Right lobe of liver (tissue), 6 donors: ENCODE measurements at regions not wholly inside any gene's neighbourhood (a gene's known extent, or its start where the extent isn't known, plus 50 kb on each side); places are given as distances from the start of the nearest gene placed in this dataset.

Experiments
- ATAC-seq, 4 donors: fragments of 200-7000 bp; cut with Tn5 transposase; one replicate each; pipeline ENCODE4 v1.9.1; 2020; ENCODE audit warnings: mild to moderate bottlenecking in 4 of 4, moderate library complexity in 4 of 4
- DNase-seq, 3 donors: peaks; one replicate each; pipeline ENCODE4 v3.0.0-alpha.2; 2020
- H3K27ac ChIP-seq, 3 donors: fragments of 200-600 bp; one replicate each; pipeline ENCODE4 v1.8.0; 2022
- H3K27me3 ChIP-seq, 2 donors: fragments of 200-600 bp; one replicate each; pipeline ENCODE4 v1.8.0; 2022
- H3K36me3 ChIP-seq, 4 donors: fragments of 200-600 bp; sonication (generic) in 1 of 4; one replicate each; pipeline versions ENCODE4 v1.5.1 to v1.8.0; 2017 to 2022; ENCODE audit warnings: control low read depth in 1 of 4
- H3K4me1 ChIP-seq, 4 donors: fragments of 200-600 bp; sonication (generic) in 1 of 4; one replicate each; pipeline versions ENCODE4 v1.5.1 to v1.8.0; 2017 to 2022; ENCODE audit warnings: control low read depth in 1 of 4
- H3K4me3 ChIP-seq, 3 donors: fragments of 200-600 bp; one replicate each; pipeline ENCODE4 v1.8.0; 2022
- H3K9me3 ChIP-seq, 4 donors: fragments of 200-600 bp; sonication (generic) in 1 of 4; one replicate each; pipeline versions ENCODE4 v1.5.1 to v1.8.0; 2017 to 2022; ENCODE audit warnings: control low read depth in 1 of 4
- CTCF ChIP-seq, 4 donors: fragments of 200-600 bp in 3 of 4; fragments of 450-650 bp in 1 of 4; IDR thresholded peaks; one replicate each; pipeline versions ENCODE4 v1.5.1 to v1.8.0; 2016 to 2022; ENCODE audit warnings: antibody characterized with exemption in 4 of 4, mild to moderate bottlenecking in 2 of 4
- POLR2A ChIP-seq: fragments of 450-650 bp; IDR thresholded peaks from one replicate; pipeline ENCODE4 v1.6.1; 2017; ENCODE audit warnings: antibody characterized with exemption, mild to moderate bottlenecking
- WGBS: methylation state at CpG from one replicate; pipeline ENCODE4 v1.1.6; 2018; ENCODE audit warnings: low coverage, low lambda C conversion rate; ENCODE audit not compliant: insufficient coverage; ENCODE audit errors: missing lambda C conversion rate; 5-methylcytosine and 5-hydroxymethylcytosine counted together
- intact Hi-C, 2 donors: fragments of 100-400 bp; cut with DNase I; formaldehyde crosslinking; loops; one replicate each; pipeline versions ENCODE4 v1.11.2 to v1.14.1; 2022
- donor health status: DM: no; HTN: yes; CAD: no.
- donor health status: DM: no; HTN: no; CAD: no.
- donor health status: DM: no; HTN: no; CAD: no.
- donor health status: DM: no; HTN: yes; CAD: no.
- donor health status: DM: no; HTN: yes; CAD: no.

- DNase-seq = peak in 2 of 3 donors; percentile 17 to 48
- ATAC-seq = peak; percentile 92 to 96 (median 94)
- no peak overlapping the region for H3K27ac ChIP-seq
- H3K4me3 ChIP-seq = no peak overlapping the region
- no peaks in the 10 kb centered on the region for H3K36me3 ChIP-seq
- peaks cover 0 to 10% (median 2%) of the 10 kb centered on the region in 4 donors for H3K4me1 ChIP-seq
- intact Hi-C loops = no loop called here
- WGBS = 11% methylated on average over 16 of the region's 16 CpGs
- no peaks in the 10 kb centered on the region for H3K27me3 ChIP-seq
- no peak for TF ChIP-seq POLR2A
- TF ChIP-seq CTCF (IDR thresholded peaks at IDR 0.05) = peak; percentile 36 to 60 (median 48)
- H3K9me3 ChIP-seq = no peaks in the 10 kb centered on the region
Measured at GRCh38 chr20:52313341-52313963, 121.9 kb upstream of the ZFP64 start.

GRCh38 chr20:52312132-52312729, 120.7 kb upstream of the ZFP64 start:
- DNase-seq = peak in 1 of 3 donors; percentile 51
- no peaks in the 10 kb centered on the region for H3K36me3 ChIP-seq
- H3K27me3 ChIP-seq = no peaks in the 10 kb centered on the region
- WGBS = 29% methylated on average over 2 of the region's 2 CpGs
- H3K9me3 ChIP-seq = no peaks in the 10 kb centered on the region
- intact Hi-C loops = no loop called here
- H3K27ac ChIP-seq = no peak overlapping the region
- no peak overlapping the region for H3K4me3 ChIP-seq
- peaks cover 0 to 10% (median 2%) of the 10 kb centered on the region in 4 donors for H3K4me1 ChIP-seq
- peak; percentile 72 to 85 (median 82) for TF ChIP-seq CTCF (IDR thresholded peaks at IDR 0.05)
- no peak for TF ChIP-seq POLR2A
- ATAC-seq = peak; percentile 78 to 91 (median 84)

GRCh38 chr20:52311209-52311794, 119.7 kb upstream of the ZFP64 start:
- intact Hi-C loops = no loop called here
- Histone ChIP-seq H3K9me3 (no peaks in the 10 kb centered on the region), H3K4me1 (peaks cover 0 to 10% (median 2%) of the 10 kb centered on the region in 4 donors), H3K36me3 (no peaks in the 10 kb centered on the region), H3K27me3 (no peaks in the 10 kb centered on the region), H3K27ac (no peak overlapping the region), H3K4me3 (no peak overlapping the region)
- TF ChIP-seq POLR2A (no peak), CTCF (IDR thresholded peaks at IDR 0.05) (no peak)
- ATAC-seq (no peak), DNase-seq (no peak)
- 78% methylated on average over 7 of the region's 8 CpGs for WGBS

GRCh38 chr20:52309181-52309580, 117.6 kb upstream of the ZFP64 start:
- Histone ChIP-seq H3K36me3 (no peaks in the 10 kb centered on the region), H3K27ac (no peak overlapping the region), H3K27me3 (no peaks in the 10 kb centered on the region), H3K9me3 (no peaks in the 10 kb centered on the region), H3K4me3 (no peak overlapping the region), H3K4me1 (peaks cover 0 to 10% (median 2%) of the 10 kb centered on the region in 4 donors)
- no peak for TF ChIP-seq CTCF (IDR thresholded peaks at IDR 0.05)
- TF ChIP-seq POLR2A = no peak
- ATAC-seq (no peak), DNase-seq (no peak)
- intact Hi-C loops = no loop called here
- WGBS = 70% methylated on average over 7 of the region's 7 CpGs
